CD4-positive, alpha-beta T cell treated with Interleukin-1 beta for 1 hour (primary cell): ENCODE measurements at regions not wholly inside any gene's neighbourhood (a gene's known extent, or its start where the extent isn't known, plus 50 kb on each side); places are given as distances from the start of the nearest gene placed in this dataset.

Experiments used
- DNase-seq, 2 donors: peaks; one replicate each; pipeline ENCODE4 v3.0.0-alpha.2; 2020 to 2022

DNA sequence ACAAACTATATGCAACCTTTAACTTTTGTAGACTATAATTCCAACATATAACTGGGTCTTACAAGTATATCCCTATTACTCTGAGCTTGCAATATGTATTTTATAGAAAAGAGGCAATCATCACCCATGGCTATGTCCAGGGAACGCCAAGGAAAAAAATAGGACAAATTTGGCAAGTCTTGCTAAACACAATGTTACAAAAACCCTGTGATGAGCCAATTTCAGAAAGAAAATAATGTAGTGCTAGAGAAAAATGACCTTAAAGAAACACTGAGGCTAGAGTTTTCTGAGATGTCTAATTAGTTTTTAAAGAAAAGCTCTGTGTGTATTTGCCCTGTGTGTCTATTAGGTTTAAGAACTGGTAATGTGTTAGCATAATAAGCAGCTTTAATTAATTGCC lies 68.0 kb upstream of the FREM2 start:
- DNase-seq, result no peak

DNA sequence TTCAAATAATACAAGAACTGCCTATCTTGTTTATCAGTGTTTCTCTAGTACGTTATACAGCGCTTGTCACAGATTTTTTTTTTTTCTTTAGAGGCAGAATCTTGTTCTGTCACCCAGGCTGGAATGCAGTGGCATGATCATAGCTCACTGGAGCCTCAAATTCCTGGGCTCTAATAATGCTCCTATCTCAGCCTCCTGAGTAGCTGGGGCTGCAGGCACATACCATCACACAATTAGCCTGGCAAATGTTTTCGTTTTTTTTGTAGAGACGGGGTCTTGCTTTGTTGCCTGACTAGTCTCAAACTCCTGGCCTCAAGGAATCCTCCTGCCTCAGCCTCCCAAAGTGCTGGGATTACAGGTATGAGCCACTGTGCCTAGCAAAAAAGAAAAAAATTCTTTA lies 66.0 kb upstream of the FREM2 start:
- DNase-seq, result no peak

DNA sequence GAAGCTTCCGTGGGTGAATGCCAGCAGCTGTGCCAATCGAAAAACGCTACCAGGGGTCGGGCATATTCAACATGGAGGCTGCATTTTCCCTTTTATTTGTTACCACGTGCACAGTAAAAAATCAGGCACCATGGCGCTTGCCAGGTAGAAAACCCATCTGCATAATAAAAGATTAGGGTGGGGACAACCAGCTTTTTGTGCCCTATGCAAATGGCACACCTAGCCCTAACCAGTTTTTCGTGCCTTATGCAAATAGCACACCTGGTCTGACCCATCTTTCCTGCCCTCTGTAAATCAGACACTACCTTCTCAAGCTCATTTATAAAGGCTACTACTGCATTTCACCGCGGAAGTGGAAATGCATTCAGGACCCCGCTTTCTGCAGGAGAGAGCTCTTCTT lies 62.1 kb upstream of the FREM2 start:
- no peak for DNase-seq

DNA sequence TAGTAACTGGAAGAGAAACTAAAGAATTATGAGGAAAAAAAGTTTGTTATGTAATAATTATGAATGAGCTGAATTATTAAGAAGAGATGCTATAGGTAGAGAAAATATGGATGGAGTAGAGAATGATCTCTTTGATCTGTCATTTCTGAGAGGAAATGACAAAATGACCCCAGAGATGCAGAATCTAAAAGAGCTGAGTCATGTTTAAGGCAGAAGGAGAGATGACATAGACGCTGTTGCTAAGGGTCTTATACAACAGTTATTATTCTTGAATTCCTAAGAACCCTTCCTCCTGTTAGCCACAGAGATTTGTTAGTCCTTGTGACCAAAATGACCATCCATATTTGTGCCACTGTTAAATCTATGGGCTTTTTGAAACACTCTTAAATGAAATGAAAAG lies 58.3 kb upstream of the FREM2 start:
- DNase-seq, result no peak

DNA sequence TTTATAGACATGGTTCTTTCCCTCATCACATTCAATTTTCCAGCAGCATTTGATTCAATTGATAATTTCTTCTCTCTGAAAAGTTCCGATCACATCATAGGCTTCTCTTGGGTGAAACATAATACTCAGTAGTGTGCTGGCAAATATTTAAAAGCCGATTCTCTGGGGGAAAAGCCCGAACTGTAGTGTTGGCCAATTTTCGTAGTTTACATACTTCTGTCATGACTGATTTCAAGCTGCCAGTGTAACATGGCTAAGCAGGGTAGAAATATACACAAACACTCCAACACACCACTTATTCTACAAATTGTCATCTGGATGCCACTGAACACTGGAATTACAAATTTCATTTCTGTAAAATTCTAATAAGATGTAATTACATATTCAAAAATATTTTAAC lies 56.1 kb upstream of the FREM2 start:
- no peak for DNase-seq

DNA sequence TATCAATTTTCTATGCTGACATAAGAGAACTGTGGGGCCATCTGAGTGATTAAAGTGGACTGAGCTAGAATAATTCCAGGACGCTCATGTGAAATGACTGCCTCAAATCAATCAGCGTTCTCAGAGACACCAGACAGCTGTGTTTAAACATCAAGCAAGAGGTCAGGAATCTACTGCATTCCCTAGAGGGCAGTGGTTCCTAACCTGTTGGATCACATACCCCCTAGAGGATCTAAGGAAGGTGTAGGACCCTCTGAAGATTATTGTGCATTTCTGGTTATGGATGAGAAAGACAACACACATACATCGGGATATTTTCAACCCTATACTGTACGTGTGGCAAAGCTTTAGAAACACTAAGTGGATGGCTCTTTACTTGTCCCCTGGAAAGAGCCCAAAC lies 51.8 kb upstream of the FREM2 start:
- DNase-seq, result no peak

DNA sequence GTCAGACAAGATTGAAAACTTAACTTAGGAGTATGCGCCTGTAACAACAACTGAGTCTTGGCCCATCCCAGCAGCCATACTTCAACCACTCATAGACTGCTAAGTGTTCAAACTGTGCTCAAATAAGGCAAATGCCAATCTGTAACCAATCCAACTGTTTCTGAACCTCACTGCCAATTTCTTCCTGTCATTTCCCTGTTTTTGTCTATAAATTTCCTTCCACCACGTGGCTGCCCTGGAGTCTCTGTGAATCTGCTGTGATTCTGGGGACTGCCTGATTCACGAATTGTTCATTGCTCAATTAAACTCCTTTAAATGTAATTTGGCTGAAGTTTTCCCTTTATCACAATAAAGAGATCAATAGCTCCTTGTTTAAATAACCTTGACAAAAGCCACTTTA lies 50.8 kb upstream of the FREM2 start:
- no peak for DNase-seq

DNA sequence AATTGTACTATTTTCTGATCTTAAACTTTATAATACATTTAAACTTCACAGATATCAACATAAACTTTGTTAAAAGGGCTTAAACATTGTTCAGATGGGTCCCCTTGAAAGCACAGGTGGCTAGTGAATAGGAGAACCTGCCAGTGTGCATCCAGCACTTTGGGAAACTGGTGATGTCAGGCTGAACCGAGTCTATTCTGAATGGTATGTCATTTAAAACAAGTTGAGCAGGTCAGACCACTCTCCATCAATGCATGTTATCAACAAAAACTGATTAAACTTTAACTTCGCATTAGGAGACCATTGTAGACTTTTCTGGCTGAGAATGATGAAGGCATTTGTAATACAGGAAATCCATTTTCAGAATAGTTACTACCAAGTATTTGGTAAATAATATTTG lies 50.1 kb upstream of the FREM2 start:
- no peak for DNase-seq
